H1 (cell line): ENCODE measurements at regions not wholly inside any gene's neighbourhood (a gene's known extent, or its start where the extent isn't known, plus 50 kb on each side); places are given as distances from the start of the nearest gene placed in this dataset.
"Not testable (repeated sequence)": the region's sequence is repeated elsewhere in the genome, so short reads cannot be mapped to it uniquely, and the experiment has no call there.

Experiments used
- CTCF ChIA-PET: fragments of 300-600 bp; sonication (Branson Sonifier 250); formaldehyde crosslinking; loops from one replicate; lab custom pipeline; 2021; ENCODE audit not compliant: partially characterized antibody; lab: Charles Lee
- POLR2A ChIA-PET: fragments of 300-600 bp; sonication (Branson Sonifier 250); formaldehyde crosslinking; loops from one replicate; lab custom pipeline; 2021; ENCODE audit warnings: inconsistent platforms; ENCODE audit not compliant: partially characterized antibody; lab: Charles Lee
- DNase-seq, 2 experiments: peaks; one replicate each; pipeline versions ENCODE4 v3.0.0 to v3.0.0-alpha.2; 2010 to 2022; ENCODE audit warnings: low spot score in 2 of 2, low read depth in 1 of 2, mixed read lengths in 1 of 2
- FAIRE-seq: peaks from 2 replicates; lab custom pipeline; 2011; peaks lifted over from hg19 to GRCh38; lab: Jason Lieb, UNC
- H2AFZ ChIP-seq: 2 replicates; pipeline ENCODE4 v1.8.1; 2012; ENCODE audit warnings: low read length, inconsistent platforms
- H2AK5ac ChIP-seq: 2 replicates; pipeline ENCODE4 v1.6.1; 2013; ENCODE audit warnings: low read depth, low read length
- H2BK120ac ChIP-seq: replicated peaks from 2 replicates; pipeline ENCODE3; 2013; ENCODE audit warnings: low read depth, low read length, inconsistent platforms
- H2BK12ac ChIP-seq: 2 replicates; pipeline ENCODE4 v1.6.1; 2013; ENCODE audit warnings: low read depth, low read length
- H2BK15ac ChIP-seq: 2 replicates; pipeline ENCODE4 v1.6.1; 2013; ENCODE audit warnings: low read length
- H2BK20ac ChIP-seq: 2 replicates; pipeline ENCODE4 v1.6.1; 2013; ENCODE audit warnings: low read length
- H2BK5ac ChIP-seq: 2 replicates; pipeline ENCODE4 v1.6.1; 2013; ENCODE audit warnings: low read depth, low read length
- H3K14ac ChIP-seq: 2 replicates; pipeline ENCODE4 v1.6.1; 2013; ENCODE audit warnings: inconsistent platforms; ENCODE audit not compliant: insufficient read length
- H3K18ac ChIP-seq: 2 replicates; pipeline ENCODE4 v1.6.1; 2013; ENCODE audit warnings: low read length; ENCODE audit errors: extremely low read depth
- H3K23ac ChIP-seq: 2 replicates; pipeline ENCODE4 v1.6.1; 2013; ENCODE audit warnings: inconsistent platforms; ENCODE audit not compliant: insufficient read length
- H3K23me2 ChIP-seq: 2 replicates; pipeline ENCODE4 v1.6.1; 2013; ENCODE audit warnings: low read depth, low read length
- H3K27ac ChIP-seq: 2 replicates; pipeline ENCODE4 v1.6.1; 2011; ENCODE audit warnings: low read depth, low read length, inconsistent platforms
- H3K27me3 ChIP-seq, 4 experiments: replicated peaks in 1 of 4; 1 replicate in 1 of 4; 2 replicates in 3 of 4; pipeline versions ENCODE4 v1.6.1 to v1.8.1; 2011 to 2013; ENCODE audit warnings: low read length in 3 of 4, mild to moderate bottlenecking in 3 of 4, inconsistent platforms in 2 of 4, mixed read lengths in 2 of 4, moderate library complexity in 1 of 4; ENCODE audit not compliant: control insufficient read depth in 3 of 4, insufficient read depth in 3 of 4; ENCODE audit errors: extremely low read depth in 1 of 4
- H3K36me3 ChIP-seq, 4 experiments: 2 replicates each; pipeline versions ENCODE4 v1.6.1 to v1.8.1; 2011 to 2013; ENCODE audit warnings: mild to moderate bottlenecking in 4 of 4, low read length in 3 of 4, moderate library complexity in 2 of 4, control low read depth in 1 of 4, inconsistent platforms in 1 of 4; ENCODE audit not compliant: insufficient read depth in 4 of 4, control insufficient read depth in 2 of 4
- H3K4ac ChIP-seq: replicated peaks from 2 replicates; pipeline ENCODE3; 2013; ENCODE audit warnings: low read length, low read depth, mixed read lengths, inconsistent platforms; ENCODE audit not compliant: insufficient read length
- H3K4me1 ChIP-seq, 4 experiments: replicated peaks in 1 of 4; 1 replicate in 1 of 4; 2 replicates in 3 of 4; pipeline versions ENCODE4 v1.6.1 to v1.8.1; 2011 to 2013; ENCODE audit warnings: low read length in 3 of 4, inconsistent platforms in 2 of 4, mixed read lengths in 1 of 4; ENCODE audit not compliant: insufficient read depth in 4 of 4, control insufficient read depth in 3 of 4
- H3K4me2 ChIP-seq, 2 experiments: 2 replicates each; pipeline versions ENCODE4 v1.6.1 to v1.8.1; 2011 to 2013; ENCODE audit warnings: low read depth in 2 of 2, low read length in 2 of 2, control low read depth in 1 of 2, inconsistent platforms in 1 of 2, mild to moderate bottlenecking in 1 of 2; ENCODE audit not compliant: insufficient read depth in 1 of 2
- H3K4me3 ChIP-seq, 4 experiments: fragments of 200-600, 300-600 bp in 1 of 4; sonication (generic), shearing (Covaris generic), sonication (Bioruptor Twin) in 1 of 4; 2 replicates each; pipeline versions ENCODE4 v1.5.1 to v1.8.1; 2011 to 2016; ENCODE audit warnings: low read length in 4 of 4, low read depth in 3 of 4, control low read depth in 2 of 4, inconsistent platforms in 2 of 4, mild to moderate bottlenecking in 2 of 4, mixed read lengths in 1 of 4, moderate library complexity in 1 of 4; ENCODE audit not compliant: insufficient read depth in 2 of 4; ENCODE audit errors: extremely low read depth in 1 of 4
- H3K56ac ChIP-seq: replicated peaks from 2 replicates; pipeline ENCODE3; 2013; ENCODE audit warnings: low read depth, mild to moderate bottlenecking, mixed read lengths, low read length, inconsistent platforms; ENCODE audit not compliant: insufficient read length
- H3K79me1 ChIP-seq: 2 replicates; pipeline ENCODE4 v1.6.1; 2013; ENCODE audit warnings: low read depth, low read length, control low read depth
- H3K79me2 ChIP-seq, 2 experiments: 2 replicates each; pipeline versions ENCODE4 v1.6.1 to v1.8.1; 2012 to 2013; ENCODE audit warnings: low read length in 2 of 2, mild to moderate bottlenecking in 2 of 2, inconsistent platforms in 1 of 2; ENCODE audit not compliant: insufficient read depth in 2 of 2, control insufficient read depth in 1 of 2
- H3K9ac ChIP-seq, 4 experiments: replicated peaks in 1 of 4; 1 replicate in 1 of 4; 2 replicates in 3 of 4; pipeline versions ENCODE4 v1.6.1 to v1.8.1; 2011 to 2013; ENCODE audit warnings: low read depth in 3 of 4, low read length in 3 of 4, control low read depth in 2 of 4, mild to moderate bottlenecking in 2 of 4, moderate library complexity in 2 of 4, inconsistent platforms in 1 of 4; ENCODE audit errors: extremely low read depth in 1 of 4
- H3K9me3 ChIP-seq, 2 experiments: 2 replicates each; pipeline versions ENCODE4 v1.6.1 to v1.8.1; 2012 to 2013; ENCODE audit warnings: mild to moderate bottlenecking in 2 of 2, moderate library complexity in 2 of 2, control low read depth in 1 of 2, inconsistent platforms in 1 of 2, low read depth in 1 of 2, low read length in 1 of 2, mixed read lengths in 1 of 2; ENCODE audit not compliant: insufficient read depth in 2 of 2
- H4K20me1 ChIP-seq, 2 experiments: replicated peaks in 1 of 2; 2 replicates each; pipeline versions ENCODE3 to v1.8.1; 2011 to 2013; ENCODE audit warnings: inconsistent platforms in 2 of 2, low read length in 2 of 2, mild to moderate bottlenecking in 1 of 2; ENCODE audit not compliant: insufficient read depth in 2 of 2, control insufficient read depth in 1 of 2
- H4K5ac ChIP-seq: 2 replicates; pipeline ENCODE4 v1.6.1; 2013; ENCODE audit warnings: low read length, low read depth, mixed read lengths, inconsistent platforms; ENCODE audit not compliant: insufficient read length
- H4K8ac ChIP-seq: 2 replicates; pipeline ENCODE4 v1.8.0; 2013; ENCODE audit warnings: mild to moderate bottlenecking, moderate library complexity, low read length, inconsistent platforms; ENCODE audit not compliant: insufficient read depth; ENCODE audit errors: extremely low read depth
- H4K91ac ChIP-seq: replicated peaks from 2 replicates; pipeline ENCODE3; 2013; ENCODE audit warnings: low read length, mixed read lengths, inconsistent platforms; ENCODE audit not compliant: insufficient read length
- WGBS, 2 experiments: shearing (Covaris generic) in 1 of 2; methylation state at CpG; one replicate each; pipeline versions ENCODE4 v1.1.6 to v1.1.7; 2013 to 2015; ENCODE audit warnings: low lambda C conversion rate in 2 of 2, mixed read lengths in 2 of 2, inconsistent platforms in 1 of 2, low coverage in 1 of 2, missing lambda C conversion rate in 1 of 2; ENCODE audit not compliant: insufficient replicate concordance in 2 of 2, insufficient coverage in 1 of 2, insufficient read length in 1 of 2; ENCODE audit errors: extremely low coverage in 1 of 2, missing lambda C conversion rate in 1 of 2; 5-methylcytosine and 5-hydroxymethylcytosine counted together

DNA sequence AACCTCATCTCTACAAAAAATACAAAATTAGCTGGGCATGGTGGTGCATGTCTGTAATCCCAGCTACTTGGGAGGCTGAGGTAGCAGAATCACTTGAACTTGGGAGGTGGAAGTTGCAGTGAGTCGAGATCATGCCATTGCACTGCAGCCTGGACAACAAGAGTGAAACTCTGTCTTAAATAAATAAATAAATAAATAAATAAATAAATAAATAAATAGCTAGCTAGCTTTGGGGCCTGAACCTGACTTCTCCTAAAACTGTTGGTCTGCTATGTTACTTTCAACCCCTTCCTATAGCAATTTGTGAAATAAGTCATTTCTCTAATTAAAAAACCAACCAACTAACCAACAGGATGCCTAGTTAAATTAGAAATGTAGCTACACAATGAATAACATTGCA lies 101.0 kb upstream of the KCNG1 start:
- H3K14ac ChIP-seq, DNase-seq, H3K27me3 ChIP-seq, H3K23me2 ChIP-seq, H2BK5ac ChIP-seq, H3K4me3 ChIP-seq, H2BK20ac ChIP-seq, H2AFZ ChIP-seq, H2BK15ac ChIP-seq, H4K5ac ChIP-seq, H3K4ac ChIP-seq, POLR2A ChIA-PET, H2BK12ac ChIP-seq, H3K18ac ChIP-seq, H3K27ac ChIP-seq, H3K79me2 ChIP-seq, FAIRE-seq, H3K36me3 ChIP-seq, H2BK120ac ChIP-seq, H3K79me1 ChIP-seq, H3K9me3 ChIP-seq, H4K20me1 ChIP-seq, H3K4me2 ChIP-seq, H2AK5ac ChIP-seq, H3K56ac ChIP-seq, H3K9ac ChIP-seq, H4K91ac ChIP-seq, H4K8ac ChIP-seq, H3K23ac ChIP-seq: not testable (repeated sequence)
- WGBS, 2 experiments, result 82% methylated on average over 1 of the region's 1 CpG; no CpG with 5 or more reads in 1 of the 2 experiments
- H3K4me1 ChIP-seq, result peaks cover 0 to 14% (median 6%) of the 10 kb centered on the region in 4 experiments; a peak in 4 of 7 replicates
- CTCF ChIA-PET, result interaction anchor here (1.0 kb wide), 1 partner anchor 12 kb away, joined by 3 read pairs; no protein-coding TSS in a partner anchor
